PFSK-1 (cell line): ENCODE measurements at regions not wholly inside any gene's neighbourhood (a gene's known extent, or its start where the extent isn't known, plus 50 kb on each side); places are given as distances from the start of the nearest gene placed in this dataset.

ENCODE experiments used
- POLR2AphosphoS5 ChIP-seq: IDR thresholded peaks from 2 replicates; pipeline ENCODE4 v1.6.1; 2012; ENCODE audit warnings: low read depth, mild to moderate bottlenecking, control low read depth, low read length, moderate library complexity
- SIN3A ChIP-seq: IDR thresholded peaks from 2 replicates; pipeline ENCODE4 v1.6.1; 2012; ENCODE audit warnings: mild to moderate bottlenecking, low read length, moderate library complexity, borderline replicate concordance; ENCODE audit not compliant: insufficient read depth

- TF ChIP-seq SIN3A (no peak), POLR2AphosphoS5 (no peak)
Observed at GRCh38 chr10:111515706-111516105, 438.9 kb downstream of the ADRA2A start.
